Testis (tissue), 2 donors: ENCODE measurements at regions not wholly inside any gene's neighbourhood (a gene's known extent, or its start where the extent isn't known, plus 50 kb on each side); places are given as distances from the start of the nearest gene placed in this dataset.

Source experiments
- CTCF ChIP-seq, 3 experiments: fragments of 450-650 bp in 2 of 3; fragments of 200-600 bp in 1 of 3; sonication (generic) in 1 of 3; IDR thresholded peaks; one replicate each; pipeline ENCODE4 v1.5.1; 2016 to 2019; ENCODE audit warnings: antibody characterized with exemption in 3 of 3, mild to moderate bottlenecking in 2 of 3, moderate library complexity in 1 of 3
- POLR2A ChIP-seq: fragments of 450-650 bp; IDR thresholded peaks from one replicate; pipeline ENCODE4 v1.6.1; 2017; ENCODE audit warnings: antibody characterized with exemption, mild to moderate bottlenecking, moderate library complexity

- TF ChIP-seq CTCF (IDR thresholded peaks at IDR 0.05): no peak
- TF ChIP-seq POLR2A: no peak
Observed at GRCh38 chr5:4348423-4348822, 752.8 kb downstream of the IRX1 start.
